ENCODE measurements at regions not wholly inside any gene's neighbourhood (a gene's known extent, or its start where the extent isn't known, plus 50 kb on each side); places are given as distances from the start of the nearest gene placed in this dataset.

- H3K27ac Mint-ChIP-seq: peak overlapping the region; percentile 39
- H3K4me3 Mint-ChIP-seq: no peak overlapping the region
- Histone ChIP-seq H3K4me3 (ENCODE audit: low read length) (no peak overlapping the region), H3K4me1 (ENCODE audit: control insufficient read depth, insufficient read depth, low read length) (no peaks in the 10 kb centered on the region), H3K27ac (ENCODE audit: low read depth, low read length) (no peak overlapping the region), H3K36me3 (ENCODE audit: control insufficient read depth, insufficient read depth, low read length) (no peaks in the 10 kb centered on the region), H3K9me3 (ENCODE audit: control insufficient read depth, low read length) (no peaks in the 10 kb centered on the region), H3K27me3 (ENCODE audit: control insufficient read depth, insufficient read depth, low read length, poor library complexity, severe bottlenecking) (no peaks in the 10 kb centered on the region), H3K9ac (ENCODE audit: extremely low read depth, low read length, poor library complexity, severe bottlenecking) (no peak overlapping the region)
- H3K9me3 Mint-ChIP-seq: peaks cover 21% of the 10 kb centered on the region
- no peaks in the 10 kb centered on the region for H3K36me3 Mint-ChIP-seq (ENCODE audit: low read depth)
- WGBS, 2 experiments (ENCODE audit: insufficient coverage in 1 of 2, insufficient read length in 1 of 2): 81% methylated on average over 5 of the region's 5 CpGs; no CpG with 5 or more reads in 1 of the 2 experiments
- H3K4me1 Mint-ChIP-seq: no peaks in the 10 kb centered on the region
- TF ChIP-seq CTCF (conservative IDR thresholded peaks at IDR 0.05): no peak
- DNase-seq: no peak
- H3K27me3 Mint-ChIP-seq (ENCODE audit: insufficient read depth): no peaks in the 10 kb centered on the region
Observed at GRCh38 chrX:39627257-39627656, 470.5 kb downstream of the BCOR start.

- Histone ChIP-seq H3K9me3 (ENCODE audit: control insufficient read depth, low read length) (no peaks in the 10 kb centered on the region), H3K27ac (ENCODE audit: low read depth, low read length) (no peak overlapping the region), H3K9ac (ENCODE audit: extremely low read depth, low read length, poor library complexity, severe bottlenecking) (no peak overlapping the region), H3K27me3 (ENCODE audit: control insufficient read depth, insufficient read depth, low read length, poor library complexity, severe bottlenecking) (no peaks in the 10 kb centered on the region), H3K4me3 (ENCODE audit: low read length) (no peak overlapping the region), H3K4me1 (ENCODE audit: control insufficient read depth, insufficient read depth, low read length) (no peaks in the 10 kb centered on the region), H3K36me3 (ENCODE audit: control insufficient read depth, insufficient read depth, low read length) (no peaks in the 10 kb centered on the region)
- no peak for TF ChIP-seq CTCF (conservative IDR thresholded peaks at IDR 0.05)
- Mint-ChIP-seq H3K27ac (no peak overlapping the region), H3K36me3 (ENCODE audit: low read depth) (no peaks in the 10 kb centered on the region), H3K4me1 (no peaks in the 10 kb centered on the region), H3K4me3 (no peak overlapping the region), H3K27me3 (ENCODE audit: insufficient read depth) (no peaks in the 10 kb centered on the region), H3K9me3 (peaks cover 10% of the 10 kb centered on the region)
- DNase-seq: no peak
- 100% methylated on average over 1 of the region's 1 CpG; no CpG with 5 or more reads in 1 of the 2 experiments for WGBS, 2 experiments (ENCODE audit: insufficient coverage in 1 of 2, insufficient read length in 1 of 2)
Observed at GRCh38 chrX:39629001-39629400, 468.8 kb downstream of the BCOR start.

- no peak overlapping the region for H3K27ac Mint-ChIP-seq
- no peak for TF ChIP-seq CTCF (conservative IDR thresholded peaks at IDR 0.05)
- Histone ChIP-seq H3K9me3 (ENCODE audit: control insufficient read depth, low read length) (no peaks in the 10 kb centered on the region), H3K27me3 (ENCODE audit: control insufficient read depth, insufficient read depth, low read length, poor library complexity, severe bottlenecking) (no peaks in the 10 kb centered on the region), H3K9ac (ENCODE audit: extremely low read depth, low read length, poor library complexity, severe bottlenecking) (no peak overlapping the region), H3K4me3 (ENCODE audit: low read length) (no peak overlapping the region), H3K4me1 (ENCODE audit: control insufficient read depth, insufficient read depth, low read length) (no peaks in the 10 kb centered on the region), H3K36me3 (ENCODE audit: control insufficient read depth, insufficient read depth, low read length) (no peaks in the 10 kb centered on the region), H3K27ac (ENCODE audit: low read depth, low read length) (no peak overlapping the region)
- H3K4me3 Mint-ChIP-seq: no peak overlapping the region
- H3K9me3 Mint-ChIP-seq: peaks cover 16% of the 10 kb centered on the region
- H3K27me3 Mint-ChIP-seq (ENCODE audit: insufficient read depth): no peaks in the 10 kb centered on the region
- no peaks in the 10 kb centered on the region for H3K36me3 Mint-ChIP-seq (ENCODE audit: low read depth)
- DNase-seq: no peak
- 86% methylated on average over 1 to 2 of the region's 2 CpGs for WGBS, 2 experiments (ENCODE audit: insufficient coverage in 1 of 2, insufficient read length in 1 of 2)
- H3K4me1 Mint-ChIP-seq: no peaks in the 10 kb centered on the region
Observed at GRCh38 chrX:39630344-39630743, 467.4 kb downstream of the BCOR start.

All from endodermal cell (in vitro differentiated cells).